Osteoblast (primary cell): ENCODE measurements at regions not wholly inside any gene's neighbourhood (a gene's known extent, or its start where the extent isn't known, plus 50 kb on each side); places are given as distances from the start of the nearest gene placed in this dataset.

ENCODE experiments used
- DNase-seq: peaks from one replicate; pipeline ENCODE4 v3.0.0; 2011; ENCODE audit warnings: low spot score, mixed read lengths; ENCODE audit not compliant: insufficient read length; ENCODE audit errors: missing footprints
- H2AFZ ChIP-seq: 2 replicates; pipeline ENCODE4 v1.6.0; 2011; ENCODE audit warnings: mild to moderate bottlenecking, low read length
- H3K27ac ChIP-seq: 2 replicates; pipeline ENCODE4 v1.5.1; 2011; ENCODE audit warnings: mild to moderate bottlenecking, low read depth, low read length, moderate library complexity
- H3K27me3 ChIP-seq: 2 replicates; pipeline ENCODE4 v1.6.0; 2012; ENCODE audit warnings: mild to moderate bottlenecking, control low read depth, inconsistent platforms, low read length, moderate library complexity; ENCODE audit not compliant: insufficient read depth
- H3K36me3 ChIP-seq: 2 replicates; pipeline ENCODE4 v1.5.1; 2011; ENCODE audit warnings: mild to moderate bottlenecking, low read length, control low read depth, moderate library complexity; ENCODE audit not compliant: insufficient read depth
- H3K4me1 ChIP-seq: 2 replicates; pipeline ENCODE4 v1.5.1; 2011; ENCODE audit warnings: mild to moderate bottlenecking, low read length, control low read depth, moderate library complexity; ENCODE audit not compliant: insufficient read depth
- H3K4me2 ChIP-seq: 2 replicates; pipeline ENCODE4 v1.6.0; 2011; ENCODE audit warnings: mild to moderate bottlenecking, low read length; ENCODE audit not compliant: insufficient read depth
- H3K4me3 ChIP-seq: fragments of 200-600 bp; sonication (generic); 3 replicates; pipeline ENCODE4 v1.5.1; 2012; ENCODE audit warnings: mild to moderate bottlenecking, low read length, inconsistent platforms; ENCODE audit not compliant: insufficient read depth
- H3K79me2 ChIP-seq: 2 replicates; pipeline ENCODE4 v1.6.0; 2012; ENCODE audit warnings: mild to moderate bottlenecking, low read length, control low read depth, inconsistent platforms; ENCODE audit not compliant: insufficient read depth
- H3K9me3 ChIP-seq: 2 replicates; pipeline ENCODE4 v1.5.1; 2011; ENCODE audit warnings: low read depth, low read length, control low read depth
- H4K20me1 ChIP-seq: 2 replicates; pipeline ENCODE4 v1.6.0; 2012; ENCODE audit warnings: mild to moderate bottlenecking, low read length, control low read depth; ENCODE audit not compliant: insufficient read depth
- CTCF ChIP-seq: IDR thresholded peaks from 2 replicates; pipeline ENCODE4 v1.5.1; 2011; ENCODE audit warnings: mild to moderate bottlenecking, low read depth, low read length, moderate library complexity; ENCODE audit errors: extremely low read depth

DNA sequence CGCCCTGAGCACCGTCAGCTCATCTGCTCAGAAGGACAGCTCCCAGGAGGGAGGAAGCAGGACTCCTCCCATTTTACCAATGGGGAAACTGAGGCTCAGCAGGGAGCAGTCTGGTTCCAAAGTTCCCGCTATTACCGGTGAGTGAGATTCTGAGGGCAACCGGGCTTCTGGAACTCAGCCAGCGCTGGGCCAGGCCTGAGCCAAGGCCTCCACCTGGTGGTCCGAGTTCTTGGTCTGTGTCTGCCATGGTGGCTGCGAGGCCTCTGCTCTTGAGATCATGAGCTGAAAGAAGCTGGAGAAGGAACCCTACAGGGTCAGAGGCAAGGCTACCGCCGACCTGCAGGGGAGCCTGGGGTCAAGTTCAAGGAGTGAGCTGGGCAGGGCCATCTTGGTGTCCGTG is 110.8 kb upstream of the GSE1 start:
- no peak overlapping the region for H3K27ac ChIP-seq
- H3K9me3 ChIP-seq = no peaks in the 10 kb centered on the region
- H3K36me3 ChIP-seq = no peaks in the 10 kb centered on the region
- H2AFZ ChIP-seq = no peak overlapping the region
- DNase-seq = no peak
- no peaks in the 10 kb centered on the region for H3K79me2 ChIP-seq
- H3K4me1 ChIP-seq = no peaks in the 10 kb centered on the region
- no peak for TF ChIP-seq CTCF
- H3K4me2 ChIP-seq = no peak overlapping the region
- no peak overlapping the region for H3K4me3 ChIP-seq
- no peaks in the 10 kb centered on the region for H3K27me3 ChIP-seq
- peaks cover 14% of the 10 kb centered on the region for H4K20me1 ChIP-seq

GRCh38 chr16:85503679-85504231 is 109.4 kb upstream of the GSE1 start:
- Histone ChIP-seq H3K9me3 (no peaks in the 10 kb centered on the region), H3K36me3 (no peaks in the 10 kb centered on the region), H2AFZ (no peak overlapping the region), H3K79me2 (no peaks in the 10 kb centered on the region), H3K4me1 (no peaks in the 10 kb centered on the region), H3K27me3 (no peaks in the 10 kb centered on the region), H3K4me3 (no peak overlapping the region), H3K4me2 (no peak overlapping the region), H3K27ac (no peak overlapping the region), H4K20me1 (peaks cover 16% of the 10 kb centered on the region)
- no peak for TF ChIP-seq CTCF
- no peak for DNase-seq

DNA sequence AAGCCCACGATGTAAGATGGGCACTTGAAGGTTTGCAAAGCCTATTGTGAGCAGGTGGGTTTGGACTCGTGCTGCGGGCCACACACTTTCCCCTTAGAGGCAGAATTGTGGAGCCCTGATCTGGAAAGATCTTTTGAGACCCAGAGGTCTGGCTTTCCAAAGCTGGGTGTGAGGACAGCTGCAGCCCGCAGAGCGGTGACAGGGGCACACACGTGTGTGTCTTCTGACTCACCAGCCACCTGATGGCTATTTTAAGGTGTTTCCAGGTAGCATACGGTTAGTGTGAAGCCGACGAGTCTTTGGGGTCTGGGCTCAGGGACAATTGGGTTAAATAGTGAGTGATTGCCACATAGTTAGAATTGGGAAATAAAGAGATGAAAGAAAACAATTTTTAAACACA is 108.9 kb upstream of the GSE1 start:
- Histone ChIP-seq H3K27ac (no peak overlapping the region), H3K4me1 (no peaks in the 10 kb centered on the region), H3K36me3 (no peaks in the 10 kb centered on the region), H4K20me1 (peaks cover 16% of the 10 kb centered on the region), H3K27me3 (no peaks in the 10 kb centered on the region), H3K4me2 (no peak overlapping the region), H2AFZ (no peak overlapping the region), H3K79me2 (no peaks in the 10 kb centered on the region), H3K4me3 (no peak overlapping the region), H3K9me3 (no peaks in the 10 kb centered on the region)
- DNase-seq = no peak
- TF ChIP-seq CTCF = no peak

DNA sequence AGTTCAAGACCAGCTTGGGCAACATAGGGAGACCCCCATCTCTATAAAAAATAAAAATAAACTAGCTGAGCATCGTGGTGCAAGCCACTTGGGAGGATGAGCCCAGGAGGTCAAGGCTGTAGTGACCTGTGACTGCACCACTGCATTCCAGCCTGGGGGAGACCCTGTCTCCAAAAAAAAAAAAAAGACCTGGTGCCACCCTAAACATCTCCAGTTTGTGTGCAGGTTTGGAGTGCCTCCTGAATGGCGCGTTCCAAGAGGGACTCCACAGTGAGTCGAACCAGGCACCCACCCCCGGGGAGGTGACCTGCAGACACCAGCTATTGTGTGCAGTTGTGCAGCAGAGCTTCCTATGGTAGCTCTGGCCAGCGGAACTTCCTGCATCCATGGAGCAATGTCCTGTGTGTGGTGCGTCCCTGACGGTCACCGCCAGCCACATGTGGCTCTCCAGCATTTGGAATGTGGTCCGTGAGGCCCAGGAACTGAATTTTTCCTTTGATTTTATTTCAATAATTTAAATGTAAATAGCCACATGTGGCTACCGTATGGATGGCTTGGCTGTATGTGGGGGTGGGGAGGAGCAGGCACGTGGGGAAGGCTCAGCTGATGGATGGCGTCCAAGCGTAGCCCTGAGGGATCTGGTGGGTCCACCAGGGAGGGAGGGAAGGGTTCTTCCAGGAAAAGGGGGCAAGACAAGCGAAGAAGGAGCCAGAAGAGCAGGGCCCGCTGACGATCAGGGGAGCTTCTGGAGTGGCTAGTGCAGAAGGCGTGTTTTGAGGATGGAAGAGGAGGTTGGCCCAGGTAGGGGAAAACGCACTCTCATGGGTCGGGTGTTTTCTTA is 107.1 kb upstream of the GSE1 start:
- H3K36me3 ChIP-seq = no peaks in the 10 kb centered on the region
- no peak overlapping the region for H3K4me3 ChIP-seq
- no peaks in the 10 kb centered on the region for H3K79me2 ChIP-seq
- H3K4me1 ChIP-seq = no peaks in the 10 kb centered on the region
- no peak overlapping the region for H2AFZ ChIP-seq
- H3K27ac ChIP-seq = no peak overlapping the region
- H3K9me3 ChIP-seq = no peaks in the 10 kb centered on the region
- H4K20me1 ChIP-seq = peaks cover 16% of the 10 kb centered on the region
- DNase-seq = no peak
- H3K4me2 ChIP-seq = no peak overlapping the region
- no peak for TF ChIP-seq CTCF
- H3K27me3 ChIP-seq = no peaks in the 10 kb centered on the region
